ENCODE measurements at regions not wholly inside any gene's neighbourhood (a gene's known extent, or its start where the extent isn't known, plus 50 kb on each side); places are given as distances from the start of the nearest gene placed in this dataset.
"Not testable (repeated sequence)": the region's sequence is repeated elsewhere in the genome, so short reads cannot be mapped to it uniquely, and the experiment has no call there.

DNA sequence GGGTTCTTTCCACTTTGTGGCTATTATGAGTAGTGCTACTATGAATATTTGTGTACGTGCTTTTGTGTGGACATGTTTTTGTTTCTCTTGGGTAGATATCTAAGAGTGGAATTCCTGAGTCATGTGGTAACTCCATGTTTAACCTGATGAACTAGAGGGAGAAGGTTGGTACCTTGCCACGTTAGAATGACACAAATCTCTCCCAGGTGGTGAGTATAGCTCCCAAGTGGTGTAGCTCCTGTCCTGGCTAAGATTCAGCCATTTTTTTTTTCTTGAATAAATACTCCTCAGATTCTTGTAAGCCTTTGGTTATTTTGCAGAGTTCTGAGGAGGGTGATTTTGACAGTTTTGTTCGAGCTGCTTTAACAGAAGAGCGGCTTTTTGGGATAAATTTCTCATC, 83.2 kb upstream of the DPP6 start:
- not testable (repeated sequence) for DNase-seq

DNA sequence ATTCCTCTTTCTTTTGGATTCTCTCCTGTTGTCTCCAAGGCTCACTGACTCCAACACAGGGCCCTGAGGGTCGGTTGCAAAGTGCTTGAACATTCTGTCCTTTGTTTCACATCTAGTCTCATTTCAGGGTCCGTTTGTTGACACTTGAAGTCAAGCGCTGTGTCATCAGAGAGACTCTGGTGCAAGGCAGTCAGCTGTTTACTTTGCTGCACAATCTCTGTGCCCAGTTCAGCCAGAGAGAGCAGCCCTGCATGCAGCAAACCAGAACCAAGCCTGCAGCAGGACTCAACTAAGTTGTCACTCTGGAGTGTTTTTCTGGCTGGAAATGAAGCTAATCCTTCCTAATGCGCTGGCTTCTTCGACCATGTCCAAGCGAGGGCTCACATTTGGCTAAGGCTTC, 77.6 kb upstream of the DPP6 start:
- not testable (repeated sequence) for DNase-seq

DNA sequence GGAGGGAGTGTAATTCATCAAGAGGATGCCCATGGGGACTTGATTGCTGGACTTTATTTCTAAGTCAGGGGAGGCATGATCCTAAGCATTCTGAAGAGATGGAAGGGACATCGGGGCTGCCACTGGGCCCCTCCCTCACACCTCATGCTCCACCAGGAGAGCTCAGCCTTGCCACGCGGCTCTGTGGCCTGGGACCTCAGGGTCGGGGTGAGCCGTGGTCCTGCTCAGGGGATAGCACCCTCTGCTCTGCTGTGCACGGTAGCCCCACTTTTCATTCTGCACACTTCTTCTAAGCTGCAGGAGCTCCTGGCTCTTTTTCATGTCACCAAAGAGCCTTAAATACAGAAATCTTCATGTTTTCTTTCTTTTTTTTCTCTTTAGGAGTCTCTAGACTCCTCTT, 75.5 kb upstream of the DPP6 start:
- DNase-seq: not testable (repeated sequence)

DNA sequence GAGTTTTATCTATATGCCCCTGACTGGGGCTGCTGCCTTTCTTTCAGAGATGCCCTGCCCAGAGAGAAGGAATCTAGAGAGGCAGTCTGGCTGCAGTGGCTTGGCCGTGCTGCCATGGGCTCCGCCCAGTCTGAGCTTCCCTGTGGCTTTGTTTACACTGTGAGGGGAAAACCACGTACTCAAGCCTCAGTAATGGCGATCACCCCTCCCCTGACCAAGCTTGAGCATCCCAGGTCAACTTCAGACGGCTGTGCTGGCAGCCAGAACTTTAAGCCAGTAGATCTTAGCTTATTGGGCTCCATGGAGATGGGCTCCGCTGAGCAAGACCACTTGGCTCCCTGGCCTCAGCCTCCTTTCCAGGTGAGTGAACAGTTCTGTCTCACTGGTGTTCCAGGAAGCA, 69.0 kb upstream of the DPP6 start:
- DNase-seq: not testable (repeated sequence)

DNA sequence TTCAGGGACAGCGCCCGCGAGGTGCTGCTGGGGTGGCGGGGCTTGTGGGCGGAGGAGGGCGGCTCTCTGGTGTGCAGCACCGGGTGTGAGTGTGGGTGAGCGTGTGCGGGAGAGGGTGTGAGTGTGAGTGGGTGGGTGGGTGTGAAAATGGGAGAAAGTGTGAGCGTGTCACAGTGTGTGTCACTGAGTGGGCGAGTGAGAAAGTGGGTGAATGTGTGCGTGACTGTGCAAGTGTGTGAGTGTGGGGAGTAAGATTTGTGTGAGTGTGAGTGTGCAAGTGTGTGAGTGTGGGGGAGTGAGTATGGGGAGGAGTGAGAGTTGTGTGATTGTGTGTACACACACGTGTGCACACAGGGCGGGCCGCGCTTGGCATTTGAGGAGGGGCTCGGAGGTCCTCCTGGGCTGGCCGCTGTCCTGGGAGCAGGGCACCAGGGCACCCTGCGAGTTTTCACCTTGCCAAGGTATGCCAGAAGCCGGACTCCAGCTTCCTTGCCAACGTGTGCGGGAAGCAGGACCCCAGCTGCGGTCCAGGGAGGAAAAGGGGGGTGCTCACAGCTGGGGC, 63.1 kb upstream of the DPP6 start:
- not testable (repeated sequence) for DNase-seq

DNA sequence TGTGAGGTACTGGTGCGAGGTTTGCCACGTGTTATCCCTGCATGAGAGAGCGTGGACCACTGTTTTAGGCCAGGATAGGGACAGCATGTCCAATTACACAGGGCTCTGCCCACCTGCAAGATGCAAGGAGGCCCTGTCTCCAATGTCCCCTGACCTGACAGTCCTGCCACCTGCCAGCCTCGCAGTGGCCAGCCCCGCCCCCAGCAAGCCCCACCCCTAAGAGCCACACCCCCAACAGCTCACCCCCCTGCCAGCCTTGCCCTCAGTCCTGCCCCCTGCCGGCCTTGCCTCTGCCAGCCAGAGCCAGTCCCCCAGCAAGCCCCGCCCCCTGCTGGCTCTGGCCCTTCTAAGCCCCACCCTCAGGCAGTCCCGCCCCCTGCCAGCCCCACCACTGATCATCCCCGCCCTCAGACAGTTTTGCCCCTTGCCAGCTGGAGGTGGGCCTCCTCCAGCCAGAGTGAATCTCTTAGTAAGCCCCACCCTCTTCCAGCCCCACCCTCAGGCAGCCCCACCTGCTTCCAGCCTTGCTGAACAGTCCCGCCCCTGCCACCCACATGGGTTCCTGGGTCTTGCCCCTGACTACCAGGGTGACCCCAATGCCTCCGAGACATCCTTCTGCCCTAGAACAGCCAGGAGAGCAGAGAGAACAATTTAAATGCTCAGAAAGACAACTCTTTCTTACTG, 62.3 kb upstream of the DPP6 start:
- DNase-seq: not testable (repeated sequence)

DNA sequence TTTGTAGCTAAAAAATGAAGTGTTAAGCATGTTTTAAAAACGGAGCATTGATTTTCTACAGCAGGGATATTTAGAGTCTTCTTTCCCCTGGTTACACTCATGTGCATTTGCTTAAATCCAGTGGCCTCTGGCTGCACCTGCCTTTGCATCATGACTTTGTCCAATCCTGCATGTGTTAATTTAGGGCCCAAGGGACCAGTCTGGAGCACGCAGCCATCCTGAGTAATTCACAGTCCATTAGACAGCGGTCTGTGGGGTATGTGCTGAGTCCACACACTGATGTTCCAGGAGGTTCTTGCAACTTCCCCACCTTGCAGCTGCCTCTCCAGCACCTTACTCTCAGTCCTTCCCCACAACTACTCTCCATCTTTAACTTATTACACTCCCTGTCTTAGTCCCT, 60.7 kb upstream of the DPP6 start:
- DNase-seq: not testable (repeated sequence)

DNA sequence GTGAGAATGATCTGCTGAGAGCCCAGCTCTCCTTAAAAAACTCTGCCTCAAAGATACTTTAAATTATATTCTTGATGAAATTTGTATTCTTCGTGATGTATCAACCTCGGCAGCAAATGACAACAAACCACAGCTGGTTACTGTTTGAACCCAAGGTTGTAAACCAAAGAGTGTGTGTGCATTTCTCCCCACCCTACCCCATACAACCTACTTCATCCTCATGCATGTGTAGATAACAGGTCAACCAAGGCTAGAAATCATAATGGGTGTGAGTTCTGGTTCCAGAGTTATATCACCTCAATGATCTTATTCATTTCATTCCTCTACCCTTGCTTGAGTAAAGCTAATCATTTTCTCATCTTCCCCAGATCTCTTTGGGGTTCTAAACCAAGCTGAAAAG, 58.8 kb upstream of the DPP6 start:
- DNase-seq: not testable (repeated sequence)

DNA sequence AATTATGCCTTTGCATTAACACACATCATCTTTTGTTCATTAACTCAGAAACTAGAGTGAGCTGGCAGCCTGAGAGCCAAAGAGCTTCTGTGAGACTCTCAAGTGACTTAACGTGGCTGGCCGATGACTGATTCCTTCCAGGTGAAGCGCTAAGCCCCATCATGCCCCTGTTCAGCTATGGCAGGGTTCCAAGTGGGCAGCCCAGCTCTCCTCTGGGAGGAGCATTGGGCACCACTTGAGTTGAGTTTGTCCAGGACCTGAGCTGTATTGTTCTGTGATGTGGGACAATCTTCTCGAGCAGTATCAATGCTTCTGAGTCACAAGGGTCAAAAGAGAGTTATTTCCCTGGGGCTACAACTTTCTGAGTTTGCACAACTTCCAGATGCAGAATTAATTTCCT, 53.3 kb upstream of the DPP6 start:
- not testable (repeated sequence) for DNase-seq

Data from NCI-H774 (cell line).